A673 (cell line): ENCODE measurements at regions not wholly inside any gene's neighbourhood (a gene's known extent, or its start where the extent isn't known, plus 50 kb on each side); places are given as distances from the start of the nearest gene placed in this dataset.

Experiments used
- BruUV-seq: library from RNA; stranded (reverse); fragments of 400-500 nt; replicated peaks from 2 replicates; lab custom pipeline; 2021; lab: Mats Ljungman, UMichigan
- CTCF ChIA-PET: fragments of 300-600 bp; sonication (Branson Sonifier 250); formaldehyde crosslinking; loops from one replicate; lab custom pipeline; 2022; ENCODE audit warnings: antibody characterized with exemption; lab: Charles Lee
- POLR2A ChIA-PET: fragments of 300-600 bp; sonication (Branson Sonifier 250); formaldehyde crosslinking; loops from one replicate; lab custom pipeline; 2022; ENCODE audit warnings: antibody characterized with exemption; ENCODE audit not compliant: low non-redundant PET; lab: Charles Lee
- DNase-seq: peaks from one replicate; pipeline ENCODE4 v3.0.0-alpha.2; 2015; ENCODE audit warnings: low spot score
- H3K27ac ChIP-seq: fragments of 200-600 bp; sonication (generic); 2 replicates; pipeline ENCODE4 v1.5.1; 2016; ENCODE audit warnings: mixed run types, low read depth, mild to moderate bottlenecking, mixed read lengths, antibody characterized with exemption, low read length; ENCODE audit not compliant: poor library complexity, severe bottlenecking
- H3K27me3 ChIP-seq: fragments of 200-600 bp; sonication (generic); replicated peaks from 2 replicates; pipeline ENCODE4 v1.6.1; 2017; ENCODE audit warnings: mixed run types, low read depth, mild to moderate bottlenecking, mixed read lengths, antibody characterized with exemption, low read length; ENCODE audit not compliant: insufficient read depth, poor library complexity
- H3K36me3 ChIP-seq: fragments of 200-600 bp; sonication (generic); 2 replicates; pipeline ENCODE4 v1.6.1; 2016; ENCODE audit warnings: mixed run types, mild to moderate bottlenecking, mixed read lengths, antibody characterized with exemption, low read length; ENCODE audit not compliant: insufficient read depth, poor library complexity, severe bottlenecking
- H3K4me1 ChIP-seq: fragments of 200-600 bp; sonication (generic); 2 replicates; pipeline ENCODE4 v1.6.1; 2017; ENCODE audit warnings: mixed run types, mild to moderate bottlenecking, mixed read lengths, antibody characterized with exemption, low read length; ENCODE audit not compliant: insufficient read depth, poor library complexity, severe bottlenecking
- H3K4me3 ChIP-seq: fragments of 200-600 bp; sonication (generic); 2 replicates; pipeline ENCODE4 v1.5.1; 2016; ENCODE audit warnings: low read depth, mixed run types, mild to moderate bottlenecking, mixed read lengths, low read length; ENCODE audit not compliant: poor library complexity, severe bottlenecking
- H3K9me3 ChIP-seq: fragments of 200-600 bp; sonication (generic); 2 replicates; pipeline ENCODE4 v1.6.1; 2016; ENCODE audit warnings: mixed run types, low read depth, mild to moderate bottlenecking, mixed read lengths, antibody characterized with exemption, low read length; ENCODE audit not compliant: poor library complexity, severe bottlenecking
- EZH2 ChIP-seq: fragments of 200-600 bp; sonication (generic); IDR thresholded peaks from 2 replicates; pipeline ENCODE4 v1.6.1; 2017; ENCODE audit warnings: borderline replicate concordance, low read depth, mild to moderate bottlenecking, mixed read lengths, antibody characterized with exemption, low read length; ENCODE audit not compliant: poor library complexity, severe bottlenecking
- intact Hi-C: fragments of 100-400 bp; cut with micrococcal nuclease; formaldehyde crosslinking; loops from one replicate; pipeline ENCODE4 v1.10.0; 2022; ENCODE audit not compliant: unreplicated experiment
- TF ChIP-seq, protein P1 (sequence below): fragments of 300-800, 200-600 bp; sonication (generic); conservative IDR thresholded peaks from 2 replicates; pipeline ENCODE4 v1.5.1; 2017; ENCODE audit warnings: low read depth, mild to moderate bottlenecking, antibody characterized with exemption, low read length, moderate library complexity, mixed read lengths

DNA sequence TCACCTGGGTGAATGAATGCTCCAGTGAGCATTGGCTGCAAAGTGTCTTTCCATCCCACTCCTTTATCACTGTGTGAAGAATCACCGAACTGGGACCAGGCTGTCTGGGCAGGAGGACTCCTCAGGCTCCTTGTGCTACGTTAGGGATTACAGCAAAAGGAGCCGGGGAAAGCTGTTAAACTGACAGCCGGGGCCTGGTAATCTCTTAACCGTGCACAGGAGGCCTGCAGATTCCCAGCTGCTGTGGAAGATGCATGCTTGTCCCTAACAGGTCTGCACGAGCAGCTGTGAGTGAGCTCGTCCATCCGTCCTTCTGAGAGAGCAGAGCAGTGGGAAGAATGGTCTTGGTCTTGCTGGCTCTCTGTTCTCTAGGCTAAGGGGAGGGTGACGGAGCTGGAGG lies 231.5 kb downstream of the AACS start:
- no peak for DNase-seq
- intact Hi-C loops: no loop called here
- H3K9me3 ChIP-seq: no peaks in the 10 kb centered on the region
- no peak overlapping the region for H3K4me3 ChIP-seq
- H3K27ac ChIP-seq: no peak overlapping the region
- ChIA-PET POLR2A (no interaction called here), CTCF (no interaction called here)
- H3K36me3 ChIP-seq: no peaks in the 10 kb centered on the region
- no TSS peak for BruUV-seq
- TF ChIP-seq, protein P1, sequence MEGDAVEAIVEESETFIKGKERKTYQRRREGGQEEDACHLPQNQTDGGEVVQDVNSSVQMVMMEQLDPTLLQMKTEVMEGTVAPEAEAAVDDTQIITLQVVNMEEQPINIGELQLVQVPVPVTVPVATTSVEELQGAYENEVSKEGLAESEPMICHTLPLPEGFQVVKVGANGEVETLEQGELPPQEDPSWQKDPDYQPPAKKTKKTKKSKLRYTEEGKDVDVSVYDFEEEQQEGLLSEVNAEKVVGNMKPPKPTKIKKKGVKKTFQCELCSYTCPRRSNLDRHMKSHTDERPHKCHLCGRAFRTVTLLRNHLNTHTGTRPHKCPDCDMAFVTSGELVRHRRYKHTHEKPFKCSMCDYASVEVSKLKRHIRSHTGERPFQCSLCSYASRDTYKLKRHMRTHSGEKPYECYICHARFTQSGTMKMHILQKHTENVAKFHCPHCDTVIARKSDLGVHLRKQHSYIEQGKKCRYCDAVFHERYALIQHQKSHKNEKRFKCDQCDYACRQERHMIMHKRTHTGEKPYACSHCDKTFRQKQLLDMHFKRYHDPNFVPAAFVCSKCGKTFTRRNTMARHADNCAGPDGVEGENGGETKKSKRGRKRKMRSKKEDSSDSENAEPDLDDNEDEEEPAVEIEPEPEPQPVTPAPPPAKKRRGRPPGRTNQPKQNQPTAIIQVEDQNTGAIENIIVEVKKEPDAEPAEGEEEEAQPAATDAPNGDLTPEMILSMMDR: no peak
- no peak for TF ChIP-seq EZH2
- no peaks in the 10 kb centered on the region for H3K4me1 ChIP-seq
- H3K27me3 ChIP-seq: no peaks in the 10 kb centered on the region

DNA sequence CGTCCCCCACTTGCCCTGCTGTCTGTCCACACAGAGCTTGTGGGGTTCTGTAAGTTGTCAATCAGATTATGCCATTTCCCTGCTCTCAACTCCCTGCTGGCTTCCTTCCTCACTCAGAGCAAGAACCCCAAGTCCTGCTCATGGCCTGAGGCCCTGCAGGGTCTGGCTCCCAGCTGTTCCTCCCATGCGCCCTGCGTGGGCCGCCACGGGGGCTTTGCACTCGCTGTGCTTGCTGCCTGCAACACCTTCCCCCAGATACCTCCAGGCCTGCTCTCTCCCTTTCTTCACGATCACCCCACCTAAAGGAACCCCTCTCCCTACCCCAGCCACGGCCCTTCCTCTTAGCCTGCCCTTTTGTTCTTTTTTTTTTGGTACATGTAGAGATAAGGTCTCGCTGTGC lies 234.6 kb downstream of the AACS start:
- no peaks in the 10 kb centered on the region for H3K4me1 ChIP-seq
- DNase-seq: no peak
- no peak overlapping the region for H3K27ac ChIP-seq

DNA sequence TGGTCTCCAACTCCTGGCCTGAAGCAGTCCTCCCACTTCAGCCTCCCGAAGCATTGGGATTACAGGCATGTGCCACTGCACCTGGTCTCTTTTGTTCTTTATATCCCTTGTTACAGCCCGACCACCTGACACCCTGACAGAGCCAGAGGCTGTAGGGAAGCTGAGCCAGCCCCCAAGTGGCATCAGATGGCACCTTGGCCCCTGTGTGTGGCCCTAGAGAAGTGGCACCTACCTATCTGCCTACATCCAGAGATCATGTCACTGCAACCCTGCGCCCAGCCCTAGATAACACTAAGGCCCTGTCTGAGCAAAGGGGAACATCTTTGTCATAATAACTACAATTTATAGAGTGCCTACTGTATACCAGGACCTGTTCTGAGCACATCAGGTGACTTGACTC lies 235.0 kb downstream of the AACS start:
- peaks cover 10% of the 10 kb centered on the region for H3K27me3 ChIP-seq
- no peak overlapping the region for H3K27ac ChIP-seq
- no peaks in the 10 kb centered on the region for H3K4me1 ChIP-seq
- ChIA-PET POLR2A (no interaction called here), CTCF (no interaction called here)
- no peaks in the 10 kb centered on the region for H3K9me3 ChIP-seq
- DNase-seq: no peak
- no TSS peak for BruUV-seq
- TF ChIP-seq, protein P1: no peak
- no peak for TF ChIP-seq EZH2
- no peak overlapping the region for H3K4me3 ChIP-seq
- H3K36me3 ChIP-seq: no peaks in the 10 kb centered on the region
- intact Hi-C loops: no loop called here

More for the DNA sequence above, 234.6 kb downstream of the AACS start:
- intact Hi-C loops: no loop called here
- H3K27me3 ChIP-seq: peaks cover 8% of the 10 kb centered on the region
- no peak for TF ChIP-seq EZH2
- TF ChIP-seq, protein P1: no peak
- H3K36me3 ChIP-seq: no peaks in the 10 kb centered on the region
- POLR2A ChIA-PET: no interaction called here
- CTCF ChIA-PET: no interaction called here
- no TSS peak for BruUV-seq
- no peak overlapping the region for H3K4me3 ChIP-seq
- H3K9me3 ChIP-seq: no peaks in the 10 kb centered on the region
